ENCODE measurements at regions not wholly inside any gene's neighbourhood (a gene's known extent, or its start where the extent isn't known, plus 50 kb on each side); places are given as distances from the start of the nearest gene placed in this dataset.

GRCh38 chr17:33500151-33500550 lies 207.1 kb upstream of the ASIC2 start:
- no peaks in the 10 kb centered on the region for H3K4me1 ChIP-seq (ENCODE audit: control insufficient read depth, insufficient read depth, low read length)
- H3K27me3 ChIP-seq (ENCODE audit: control insufficient read depth, insufficient read depth, low read length): no peaks in the 10 kb centered on the region
- DNase-seq (ENCODE audit: low read depth in 4 of 6, low spot score in 6 of 6): no peak
- H3K4me3 ChIP-seq (ENCODE audit: low read depth, low read length): no peak overlapping the region
- no peak overlapping the region for H3K27ac ChIP-seq (ENCODE audit: low read depth, low read length)
- H3K9me3 ChIP-seq (ENCODE audit: control insufficient read depth, insufficient read depth, low read length): no peaks in the 10 kb centered on the region
- no CpG with 5 or more reads among the region's 3 CpGs for WGBS (ENCODE audit: insufficient coverage)
- H3K36me3 ChIP-seq (ENCODE audit: control insufficient read depth, insufficient read depth, low read length): no peaks in the 10 kb centered on the region

- Histone ChIP-seq H3K36me3 (ENCODE audit: control insufficient read depth, insufficient read depth, low read length) (no peaks in the 10 kb centered on the region), H3K9me3 (ENCODE audit: control insufficient read depth, insufficient read depth, low read length) (no peaks in the 10 kb centered on the region), H3K27me3 (ENCODE audit: control insufficient read depth, insufficient read depth, low read length) (no peaks in the 10 kb centered on the region), H3K4me3 (ENCODE audit: low read depth, low read length) (no peak overlapping the region), H3K27ac (ENCODE audit: low read depth, low read length) (no peak overlapping the region), H3K4me1 (ENCODE audit: control insufficient read depth, insufficient read depth, low read length) (no peaks in the 10 kb centered on the region)
- peak in 1 of 6 donors; percentile 55 for DNase-seq (ENCODE audit: low read depth in 4 of 6, low spot score in 6 of 6)
- 70% methylated on average over 5 of the region's 6 CpGs for WGBS (ENCODE audit: insufficient coverage)
Measured at GRCh38 chr17:33501185-33501584, 208.1 kb upstream of the ASIC2 start.

- H3K9me3 ChIP-seq (ENCODE audit: control insufficient read depth, insufficient read depth, low read length): no peaks in the 10 kb centered on the region
- no peaks in the 10 kb centered on the region for H3K4me1 ChIP-seq (ENCODE audit: control insufficient read depth, insufficient read depth, low read length)
- no peak overlapping the region for H3K27ac ChIP-seq (ENCODE audit: low read depth, low read length)
- no peak for DNase-seq (ENCODE audit: low read depth in 4 of 6, low spot score in 6 of 6)
- H3K36me3 ChIP-seq (ENCODE audit: control insufficient read depth, insufficient read depth, low read length): no peaks in the 10 kb centered on the region
- H3K27me3 ChIP-seq (ENCODE audit: control insufficient read depth, insufficient read depth, low read length): no peaks in the 10 kb centered on the region
- 100% methylated on average over 1 of the region's 2 CpGs for WGBS (ENCODE audit: insufficient coverage)
- no peak overlapping the region for H3K4me3 ChIP-seq (ENCODE audit: low read depth, low read length)
Measured at GRCh38 chr17:33504571-33504970, 211.5 kb upstream of the ASIC2 start.

DNA sequence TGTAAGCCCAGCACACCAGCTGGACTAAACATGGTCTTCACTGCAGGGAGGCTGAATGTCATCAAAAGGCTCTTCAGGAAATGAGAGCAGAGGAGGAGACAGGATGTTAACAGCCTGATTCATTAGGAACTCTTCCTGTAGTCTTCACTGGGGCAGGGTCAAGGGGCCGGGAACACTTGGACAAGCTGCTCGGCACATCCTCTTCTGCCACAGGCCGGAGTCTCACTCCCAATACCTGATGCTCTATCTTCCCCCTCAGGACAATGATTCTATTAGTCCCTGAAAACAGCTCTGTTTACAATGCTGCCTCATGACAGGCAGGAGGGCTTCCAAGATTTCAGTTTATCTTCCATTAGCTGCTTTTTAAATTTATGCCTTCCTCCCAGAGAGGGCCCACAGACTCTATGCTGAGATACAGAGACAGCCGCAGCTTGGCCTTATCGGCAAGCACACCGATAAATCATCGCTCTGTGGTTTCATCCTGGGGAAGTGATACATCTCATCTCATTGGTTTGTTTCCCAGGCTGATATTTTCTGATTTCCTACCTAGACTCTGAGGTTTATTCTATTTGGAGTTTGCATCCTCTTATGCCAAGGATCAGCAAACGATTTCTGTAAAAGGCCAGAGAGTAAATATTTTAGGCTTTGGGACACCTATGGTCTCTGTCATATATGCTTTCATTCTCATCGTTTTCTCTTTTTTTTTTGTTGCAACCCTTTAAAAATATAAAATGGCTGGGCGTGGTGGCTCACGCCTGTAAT lies 214.0 kb upstream of the ASIC2 start:
- Histone ChIP-seq H3K27ac (ENCODE audit: low read depth, low read length) (no peak overlapping the region), H3K27me3 (ENCODE audit: control insufficient read depth, insufficient read depth, low read length) (no peaks in the 10 kb centered on the region), H3K4me3 (ENCODE audit: low read depth, low read length) (no peak overlapping the region), H3K4me1 (ENCODE audit: control insufficient read depth, insufficient read depth, low read length) (no peaks in the 10 kb centered on the region), H3K36me3 (ENCODE audit: control insufficient read depth, insufficient read depth, low read length) (no peaks in the 10 kb centered on the region), H3K9me3 (ENCODE audit: control insufficient read depth, insufficient read depth, low read length) (no peaks in the 10 kb centered on the region)
- 76% methylated on average over 10 of the region's 11 CpGs for WGBS (ENCODE audit: insufficient coverage)
- DNase-seq (ENCODE audit: low read depth in 4 of 6, low spot score in 6 of 6): peak in 1 of 6 donors; percentile 60

- WGBS (ENCODE audit: insufficient coverage): 87% methylated on average over 3 of the region's 3 CpGs
Measured at GRCh38 chr17:33508215-33508614, 215.1 kb upstream of the ASIC2 start.

GRCh38 chr17:33509331-33509730 lies 216.2 kb upstream of the ASIC2 start:
- H3K27ac ChIP-seq (ENCODE audit: low read depth, low read length): no peak overlapping the region

More at GRCh38 chr17:33508215-33508614, 215.1 kb upstream of the ASIC2 start:
- H3K36me3 ChIP-seq (ENCODE audit: control insufficient read depth, insufficient read depth, low read length): no peaks in the 10 kb centered on the region
- H3K9me3 ChIP-seq (ENCODE audit: control insufficient read depth, insufficient read depth, low read length): no peaks in the 10 kb centered on the region
- H3K4me1 ChIP-seq (ENCODE audit: control insufficient read depth, insufficient read depth, low read length): no peaks in the 10 kb centered on the region
- H3K4me3 ChIP-seq (ENCODE audit: low read depth, low read length): no peak overlapping the region
- DNase-seq (ENCODE audit: low read depth in 4 of 6, low spot score in 6 of 6): no peak
- H3K27me3 ChIP-seq (ENCODE audit: control insufficient read depth, insufficient read depth, low read length): no peaks in the 10 kb centered on the region
- H3K27ac ChIP-seq (ENCODE audit: low read depth, low read length): no peak overlapping the region

DNA sequence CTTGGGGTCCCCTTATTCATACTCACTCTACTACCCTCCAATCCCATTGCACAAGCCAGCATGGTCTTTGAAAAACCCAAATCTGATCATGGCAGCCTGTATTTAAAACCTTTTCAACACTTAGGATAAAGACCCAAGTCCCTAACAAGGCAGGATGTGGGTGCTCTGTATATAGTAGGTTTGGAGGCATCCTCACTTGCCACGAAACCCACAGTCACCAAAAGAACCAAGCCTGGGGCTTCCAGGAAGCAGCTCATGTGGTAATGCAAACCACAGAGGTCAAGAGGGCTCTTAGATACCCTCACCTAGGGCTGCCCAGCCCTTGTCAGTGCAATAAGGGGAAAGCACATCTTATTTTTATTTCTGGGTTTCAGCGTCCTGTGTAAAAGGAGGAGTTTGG lies 218.6 kb upstream of the ASIC2 start:
- DNase-seq (ENCODE audit: low read depth in 4 of 6, low spot score in 6 of 6): no peak
- Histone ChIP-seq H3K4me3 (ENCODE audit: low read depth, low read length) (no peak overlapping the region), H3K27me3 (ENCODE audit: control insufficient read depth, insufficient read depth, low read length) (no peaks in the 10 kb centered on the region), H3K9me3 (ENCODE audit: control insufficient read depth, insufficient read depth, low read length) (no peaks in the 10 kb centered on the region), H3K4me1 (ENCODE audit: control insufficient read depth, insufficient read depth, low read length) (no peaks in the 10 kb centered on the region), H3K36me3 (ENCODE audit: control insufficient read depth, insufficient read depth, low read length) (no peaks in the 10 kb centered on the region), H3K27ac (ENCODE audit: low read depth, low read length) (no peak overlapping the region)
- WGBS (ENCODE audit: insufficient coverage): no CpG with 5 or more reads among the region's 2 CpGs

More at GRCh38 chr17:33509331-33509730, 216.2 kb upstream of the ASIC2 start:
- no peak overlapping the region for H3K4me3 ChIP-seq (ENCODE audit: low read depth, low read length)
- no peaks in the 10 kb centered on the region for H3K36me3 ChIP-seq (ENCODE audit: control insufficient read depth, insufficient read depth, low read length)
- WGBS (ENCODE audit: insufficient coverage): 80% methylated on average over 8 of the region's 8 CpGs
- peak in 2 of 6 donors; percentile 26 to 45 for DNase-seq (ENCODE audit: low read depth in 4 of 6, low spot score in 6 of 6)
- no peaks in the 10 kb centered on the region for H3K4me1 ChIP-seq (ENCODE audit: control insufficient read depth, insufficient read depth, low read length)
- no peaks in the 10 kb centered on the region for H3K9me3 ChIP-seq (ENCODE audit: control insufficient read depth, insufficient read depth, low read length)
- H3K27me3 ChIP-seq (ENCODE audit: control insufficient read depth, insufficient read depth, low read length): no peaks in the 10 kb centered on the region

GRCh38 chr17:33512113-33512512 lies 219.0 kb upstream of the ASIC2 start:
- Histone ChIP-seq H3K9me3 (ENCODE audit: control insufficient read depth, insufficient read depth, low read length) (no peaks in the 10 kb centered on the region), H3K36me3 (ENCODE audit: control insufficient read depth, insufficient read depth, low read length) (no peaks in the 10 kb centered on the region), H3K27me3 (ENCODE audit: control insufficient read depth, insufficient read depth, low read length) (no peaks in the 10 kb centered on the region), H3K4me3 (ENCODE audit: low read depth, low read length) (no peak overlapping the region), H3K4me1 (ENCODE audit: control insufficient read depth, insufficient read depth, low read length) (no peaks in the 10 kb centered on the region), H3K27ac (ENCODE audit: low read depth, low read length) (no peak overlapping the region)
- no peak for DNase-seq (ENCODE audit: low read depth in 4 of 6, low spot score in 6 of 6)

GRCh38 chr17:33513769-33514168 lies 220.7 kb upstream of the ASIC2 start:
- Histone ChIP-seq H3K4me1 (ENCODE audit: control insufficient read depth, insufficient read depth, low read length) (no peaks in the 10 kb centered on the region), H3K27ac (ENCODE audit: low read depth, low read length) (no peak overlapping the region), H3K4me3 (ENCODE audit: low read depth, low read length) (no peak overlapping the region), H3K9me3 (ENCODE audit: control insufficient read depth, insufficient read depth, low read length) (no peaks in the 10 kb centered on the region), H3K27me3 (ENCODE audit: control insufficient read depth, insufficient read depth, low read length) (no peaks in the 10 kb centered on the region), H3K36me3 (ENCODE audit: control insufficient read depth, insufficient read depth, low read length) (no peaks in the 10 kb centered on the region)
- 95% methylated on average over 5 of the region's 5 CpGs for WGBS (ENCODE audit: insufficient coverage)
- DNase-seq (ENCODE audit: low read depth in 4 of 6, low spot score in 6 of 6): no peak

DNA sequence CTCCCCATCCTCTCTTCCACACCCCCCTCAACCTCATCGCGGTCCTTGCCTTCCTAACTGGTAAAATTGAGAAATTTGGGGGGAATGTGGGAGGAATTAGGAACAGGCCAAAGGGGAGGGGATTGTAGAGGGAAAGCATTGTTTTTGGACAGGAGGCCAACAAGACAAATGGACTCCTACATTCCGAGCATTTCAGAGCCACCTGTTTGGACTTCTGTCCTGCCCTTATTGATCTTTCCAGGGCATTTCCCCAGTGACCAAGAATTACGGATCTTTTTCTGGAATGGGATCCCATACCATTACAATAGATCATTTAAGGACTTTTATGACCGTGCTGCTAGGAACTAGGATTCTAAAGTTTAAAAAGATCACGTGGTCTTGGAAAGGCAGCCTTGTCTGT lies 221.3 kb upstream of the ASIC2 start:
- H3K4me3 ChIP-seq (ENCODE audit: low read depth, low read length): no peak overlapping the region
- no peaks in the 10 kb centered on the region for H3K4me1 ChIP-seq (ENCODE audit: control insufficient read depth, insufficient read depth, low read length)
- no peaks in the 10 kb centered on the region for H3K27me3 ChIP-seq (ENCODE audit: control insufficient read depth, insufficient read depth, low read length)
- no peak overlapping the region for H3K27ac ChIP-seq (ENCODE audit: low read depth, low read length)
- WGBS (ENCODE audit: insufficient coverage): 74% methylated on average over 2 of the region's 6 CpGs
- no peak for DNase-seq (ENCODE audit: low read depth in 4 of 6, low spot score in 6 of 6)
- no peaks in the 10 kb centered on the region for H3K9me3 ChIP-seq (ENCODE audit: control insufficient read depth, insufficient read depth, low read length)
- H3K36me3 ChIP-seq (ENCODE audit: control insufficient read depth, insufficient read depth, low read length): no peaks in the 10 kb centered on the region
